ENCODE measurements at regions not wholly inside any gene's neighbourhood (a gene's known extent, or its start where the extent isn't known, plus 50 kb on each side); places are given as distances from the start of the nearest gene placed in this dataset.
"Not testable (repeated sequence)": the region's sequence is repeated elsewhere in the genome, so short reads cannot be mapped to it uniquely, and the experiment has no call there.

GRCh38 chr16:26497896-26498295 is 568.8 kb upstream of the C16orf82 start:
- no peak for DNase-seq (ENCODE audit: low read depth in 2 of 2)

- no peak for DNase-seq (ENCODE audit: low read depth in 2 of 2)
These were observed 566.4 kb upstream of the C16orf82 start for GRCh38 chr16:26500326-26500725.

GRCh38 chr16:26505496-26505895 is 561.2 kb upstream of the C16orf82 start:
- DNase-seq (ENCODE audit: low read depth in 2 of 2), result no peak

GRCh38 chr16:26508946-26509345 is 557.8 kb upstream of the C16orf82 start:
- not testable (repeated sequence) for DNase-seq (ENCODE audit: low read depth in 2 of 2)

GRCh38 chr16:26510924-26511323 is 555.8 kb upstream of the C16orf82 start:
- no peak for DNase-seq (ENCODE audit: low read depth in 2 of 2)

GRCh38 chr16:26511463-26511862 is 555.3 kb upstream of the C16orf82 start:
- no peak for DNase-seq (ENCODE audit: low read depth in 2 of 2)

GRCh38 chr16:26521626-26522025 is 545.1 kb upstream of the C16orf82 start:
- DNase-seq (ENCODE audit: low read depth in 2 of 2), result no peak

GRCh38 chr16:26524281-26524680 is 542.4 kb upstream of the C16orf82 start:
- DNase-seq (ENCODE audit: low read depth in 2 of 2), result no peak

- no peak for DNase-seq (ENCODE audit: low read depth in 2 of 2)
These were observed 541.9 kb upstream of the C16orf82 start for GRCh38 chr16:26524846-26525245.

- DNase-seq (ENCODE audit: low read depth in 2 of 2), result no peak
These were observed 540.9 kb upstream of the C16orf82 start for GRCh38 chr16:26525856-26526255.

- no peak for DNase-seq (ENCODE audit: low read depth in 2 of 2)
These were observed 540.1 kb upstream of the C16orf82 start for GRCh38 chr16:26526633-26527032.

- DNase-seq (ENCODE audit: low read depth in 2 of 2), result no peak
These were observed 536.0 kb upstream of the C16orf82 start for GRCh38 chr16:26530584-26531289.

- no peak for DNase-seq (ENCODE audit: low read depth in 2 of 2)
These were observed 535.4 kb upstream of the C16orf82 start for GRCh38 chr16:26531290-26531730.

GRCh38 chr16:26532456-26532855 is 534.3 kb upstream of the C16orf82 start:
- DNase-seq (ENCODE audit: low read depth in 2 of 2), result no peak

- no peak for DNase-seq (ENCODE audit: low read depth in 2 of 2)
These were observed 524.5 kb upstream of the C16orf82 start for GRCh38 chr16:26542198-26542597.

GRCh38 chr16:26546573-26546972 is 520.2 kb upstream of the C16orf82 start:
- no peak for DNase-seq (ENCODE audit: low read depth in 2 of 2)

- DNase-seq (ENCODE audit: low read depth in 2 of 2), result no peak
These were observed 519.0 kb upstream of the C16orf82 start for GRCh38 chr16:26547681-26548080.

GRCh38 chr16:26550111-26550610 is 516.6 kb upstream of the C16orf82 start:
- DNase-seq (ENCODE audit: low read depth in 2 of 2), result no peak

GRCh38 chr16:26554030-26554429 is 512.7 kb upstream of the C16orf82 start:
- DNase-seq (ENCODE audit: low read depth in 2 of 2), result no peak

- DNase-seq (ENCODE audit: low read depth in 2 of 2), result no peak
These were observed 505.4 kb upstream of the C16orf82 start for GRCh38 chr16:26561303-26561702.

- no peak for DNase-seq (ENCODE audit: low read depth in 2 of 2)
These were observed 503.7 kb upstream of the C16orf82 start for GRCh38 chr16:26563018-26563417.

- DNase-seq (ENCODE audit: low read depth in 2 of 2), result no peak
These were observed 499.4 kb upstream of the C16orf82 start for GRCh38 chr16:26567356-26567755.

GRCh38 chr16:26569793-26570192 is 496.9 kb upstream of the C16orf82 start:
- DNase-seq (ENCODE audit: low read depth in 2 of 2), result no peak

- no peak for DNase-seq (ENCODE audit: low read depth in 2 of 2)
These were observed 488.0 kb upstream of the C16orf82 start for GRCh38 chr16:26578748-26579147.
